ENCODE measurements at regions not wholly inside any gene's neighbourhood (a gene's known extent, or its start where the extent isn't known, plus 50 kb on each side); places are given as distances from the start of the nearest gene placed in this dataset.

DNA sequence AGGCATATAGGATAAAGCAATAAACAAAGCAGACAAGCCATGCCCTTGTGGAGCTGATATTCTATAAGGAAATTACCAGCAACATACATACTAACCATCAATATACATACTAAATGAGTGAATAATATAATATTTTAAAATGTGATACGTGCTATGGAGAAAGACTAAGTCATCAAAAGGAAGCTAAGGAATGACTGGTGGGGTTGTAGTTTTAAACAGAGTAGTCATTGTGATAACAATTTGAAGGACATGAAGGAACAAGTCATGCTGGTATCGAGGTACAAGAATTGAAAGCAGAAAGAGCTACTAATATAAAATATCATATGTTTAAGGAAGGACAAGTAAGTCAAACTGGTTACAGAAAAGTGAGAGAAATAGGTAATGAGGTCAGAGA is 894.9 kb upstream of the PCDH9 start:
- Histone ChIP-seq H3K27me3 (ENCODE audit: control insufficient read depth, extremely low read depth, insufficient read depth, low read length) (no peaks in the 10 kb centered on the region), H3K9ac (ENCODE audit: control insufficient read depth, extremely low read depth, insufficient read depth, low read length) (no peak overlapping the region), H3K9me3 (ENCODE audit: control insufficient read depth, low read depth, low read length) (no peaks in the 10 kb centered on the region), H2AFZ (ENCODE audit: control insufficient read depth, low read length) (peak overlapping the region; percentile 21), H3K4me2 (ENCODE audit: control insufficient read depth, extremely low read depth, insufficient read depth, low read depth, low read length) (peak overlapping the region; percentile 66), H3K27ac (ENCODE audit: control insufficient read depth, insufficient read depth, low read length) (peak overlapping the region; percentile 52), H3K9me1 (ENCODE audit: control insufficient read depth, extremely low read depth, insufficient read depth, low read length) (no peaks in the 10 kb centered on the region), H3K4me3 (ENCODE audit: control insufficient read depth in 2 of 3, extremely low read depth in 1 of 3, insufficient read depth in 2 of 3, low read depth in 1 of 3, low read length in 3 of 3) (no peak overlapping the region), H3K36me3 (ENCODE audit: control insufficient read depth in 2 of 2, extremely low read depth in 1 of 2, insufficient read depth in 2 of 2, low read length in 2 of 2) (no peaks in the 10 kb centered on the region), H4K20me1 (ENCODE audit: control insufficient read depth, extremely low read depth, insufficient read depth, low read length) (no peaks in the 10 kb centered on the region), H3K4me1 (ENCODE audit: control insufficient read depth, extremely low read depth, insufficient read depth, low read length) (peaks cover 4% of the 10 kb centered on the region), H3K79me2 (ENCODE audit: control insufficient read depth, insufficient read depth, low read length) (no peaks in the 10 kb centered on the region)
- DNase-seq (ENCODE audit: low read depth, low spot score): peak; percentile 5
- TF ChIP-seq, protein P1, sequence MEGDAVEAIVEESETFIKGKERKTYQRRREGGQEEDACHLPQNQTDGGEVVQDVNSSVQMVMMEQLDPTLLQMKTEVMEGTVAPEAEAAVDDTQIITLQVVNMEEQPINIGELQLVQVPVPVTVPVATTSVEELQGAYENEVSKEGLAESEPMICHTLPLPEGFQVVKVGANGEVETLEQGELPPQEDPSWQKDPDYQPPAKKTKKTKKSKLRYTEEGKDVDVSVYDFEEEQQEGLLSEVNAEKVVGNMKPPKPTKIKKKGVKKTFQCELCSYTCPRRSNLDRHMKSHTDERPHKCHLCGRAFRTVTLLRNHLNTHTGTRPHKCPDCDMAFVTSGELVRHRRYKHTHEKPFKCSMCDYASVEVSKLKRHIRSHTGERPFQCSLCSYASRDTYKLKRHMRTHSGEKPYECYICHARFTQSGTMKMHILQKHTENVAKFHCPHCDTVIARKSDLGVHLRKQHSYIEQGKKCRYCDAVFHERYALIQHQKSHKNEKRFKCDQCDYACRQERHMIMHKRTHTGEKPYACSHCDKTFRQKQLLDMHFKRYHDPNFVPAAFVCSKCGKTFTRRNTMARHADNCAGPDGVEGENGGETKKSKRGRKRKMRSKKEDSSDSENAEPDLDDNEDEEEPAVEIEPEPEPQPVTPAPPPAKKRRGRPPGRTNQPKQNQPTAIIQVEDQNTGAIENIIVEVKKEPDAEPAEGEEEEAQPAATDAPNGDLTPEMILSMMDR (optimal IDR thresholded peaks at IDR 0.05 in 1 of 3, IDR thresholded peaks at IDR 0.05 in 1 of 3, conservative IDR thresholded peaks at IDR 0.05 in 1 of 3; ENCODE audit: extremely low read depth in 1 of 3, insufficient read depth in 2 of 3, low read length in 3 of 3): no peak
- TF ChIP-seq EZH2 (IDR thresholded peaks at IDR 0.05; ENCODE audit: low read length): no peak
- FAIRE-seq: no peak
- dilution Hi-C loops (cut with MboI; ENCODE audit: extremely low pct_ligation_motif_present, low sequenced_read_pairs): no loop called here

DNA sequence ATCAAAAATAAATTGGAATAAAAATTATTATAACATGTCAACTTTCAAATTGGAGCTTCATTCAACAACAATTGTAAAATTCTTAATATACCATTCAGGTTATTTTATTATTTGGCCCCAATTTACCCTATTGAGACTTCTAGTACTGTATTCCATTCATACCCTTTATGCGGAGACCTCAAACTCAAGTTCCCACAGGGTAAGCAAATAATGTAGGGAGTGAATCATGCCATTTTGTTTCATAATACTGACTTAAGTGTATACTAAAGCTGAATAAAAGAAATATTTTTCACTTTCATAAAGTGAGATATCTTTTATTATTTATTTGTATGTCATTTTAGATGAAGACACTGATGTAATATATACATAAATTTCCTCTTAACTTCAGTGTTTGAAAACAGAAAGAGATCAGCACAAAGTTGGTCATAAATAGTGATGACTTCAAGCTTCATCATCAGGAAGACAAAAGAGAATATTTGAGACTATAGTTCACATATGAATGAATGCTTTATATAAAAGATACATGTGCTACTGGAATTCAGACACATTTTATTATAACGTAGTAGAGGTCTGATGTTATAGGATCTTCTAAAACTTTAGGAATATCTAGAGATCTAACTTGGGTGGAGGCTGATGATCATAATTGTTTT is 894.4 kb upstream of the PCDH9 start:
- DNase-seq (ENCODE audit: low read depth, low spot score) (no peak), FAIRE-seq (no peak)
- Histone ChIP-seq H2AFZ (ENCODE audit: control insufficient read depth, low read length) (peak overlapping the region; percentile 21), H3K27ac (ENCODE audit: control insufficient read depth, insufficient read depth, low read length) (peak overlapping the region; percentile 52), H3K36me3 (ENCODE audit: control insufficient read depth in 2 of 2, extremely low read depth in 1 of 2, insufficient read depth in 2 of 2, low read length in 2 of 2) (no peaks in the 10 kb centered on the region), H3K9ac (ENCODE audit: control insufficient read depth, extremely low read depth, insufficient read depth, low read length) (no peak overlapping the region), H3K4me2 (ENCODE audit: control insufficient read depth, extremely low read depth, insufficient read depth, low read depth, low read length) (peak overlapping the region; percentile 66), H3K4me3 (ENCODE audit: control insufficient read depth in 2 of 3, extremely low read depth in 1 of 3, insufficient read depth in 2 of 3, low read depth in 1 of 3, low read length in 3 of 3) (no peak overlapping the region), H4K20me1 (ENCODE audit: control insufficient read depth, extremely low read depth, insufficient read depth, low read length) (no peaks in the 10 kb centered on the region), H3K27me3 (ENCODE audit: control insufficient read depth, extremely low read depth, insufficient read depth, low read length) (no peaks in the 10 kb centered on the region), H3K9me3 (ENCODE audit: control insufficient read depth, low read depth, low read length) (no peaks in the 10 kb centered on the region), H3K9me1 (ENCODE audit: control insufficient read depth, extremely low read depth, insufficient read depth, low read length) (no peaks in the 10 kb centered on the region), H3K79me2 (ENCODE audit: control insufficient read depth, insufficient read depth, low read length) (no peaks in the 10 kb centered on the region), H3K4me1 (ENCODE audit: control insufficient read depth, extremely low read depth, insufficient read depth, low read length) (peaks cover 4% of the 10 kb centered on the region)
- TF ChIP-seq, protein P1 (optimal IDR thresholded peaks at IDR 0.05 in 1 of 3, IDR thresholded peaks at IDR 0.05 in 1 of 3, conservative IDR thresholded peaks at IDR 0.05 in 1 of 3; ENCODE audit: extremely low read depth in 1 of 3, insufficient read depth in 2 of 3, low read length in 3 of 3): no peak
- TF ChIP-seq EZH2 (IDR thresholded peaks at IDR 0.05; ENCODE audit: low read length): no peak
- dilution Hi-C loops (cut with MboI; ENCODE audit: extremely low pct_ligation_motif_present, low sequenced_read_pairs): no loop called here

Data from keratinocyte (primary cell).